A673 (cell line): ENCODE measurements at regions not wholly inside any gene's neighbourhood (a gene's known extent, or its start where the extent isn't known, plus 50 kb on each side); places are given as distances from the start of the nearest gene placed in this dataset.

Experiments
- EZH2 ChIP-seq: fragments of 200-600 bp; sonication (generic); IDR thresholded peaks from 2 replicates; pipeline ENCODE4 v1.6.1; 2017; ENCODE audit warnings: borderline replicate concordance, low read depth, mild to moderate bottlenecking, mixed read lengths, antibody characterized with exemption, low read length; ENCODE audit not compliant: poor library complexity, severe bottlenecking
- TF ChIP-seq, protein P1 (sequence below): fragments of 300-800, 200-600 bp; sonication (generic); conservative IDR thresholded peaks from 2 replicates; pipeline ENCODE4 v1.5.1; 2017; ENCODE audit warnings: low read depth, mild to moderate bottlenecking, antibody characterized with exemption, low read length, moderate library complexity, mixed read lengths

- TF ChIP-seq, protein P1, sequence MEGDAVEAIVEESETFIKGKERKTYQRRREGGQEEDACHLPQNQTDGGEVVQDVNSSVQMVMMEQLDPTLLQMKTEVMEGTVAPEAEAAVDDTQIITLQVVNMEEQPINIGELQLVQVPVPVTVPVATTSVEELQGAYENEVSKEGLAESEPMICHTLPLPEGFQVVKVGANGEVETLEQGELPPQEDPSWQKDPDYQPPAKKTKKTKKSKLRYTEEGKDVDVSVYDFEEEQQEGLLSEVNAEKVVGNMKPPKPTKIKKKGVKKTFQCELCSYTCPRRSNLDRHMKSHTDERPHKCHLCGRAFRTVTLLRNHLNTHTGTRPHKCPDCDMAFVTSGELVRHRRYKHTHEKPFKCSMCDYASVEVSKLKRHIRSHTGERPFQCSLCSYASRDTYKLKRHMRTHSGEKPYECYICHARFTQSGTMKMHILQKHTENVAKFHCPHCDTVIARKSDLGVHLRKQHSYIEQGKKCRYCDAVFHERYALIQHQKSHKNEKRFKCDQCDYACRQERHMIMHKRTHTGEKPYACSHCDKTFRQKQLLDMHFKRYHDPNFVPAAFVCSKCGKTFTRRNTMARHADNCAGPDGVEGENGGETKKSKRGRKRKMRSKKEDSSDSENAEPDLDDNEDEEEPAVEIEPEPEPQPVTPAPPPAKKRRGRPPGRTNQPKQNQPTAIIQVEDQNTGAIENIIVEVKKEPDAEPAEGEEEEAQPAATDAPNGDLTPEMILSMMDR = no peak
- no peak for TF ChIP-seq EZH2
Observed at GRCh38 chr4:108529984-108530905, 90.1 kb upstream of the RPL34 start.
